CD1c-positive myeloid dendritic cell (primary cell): ENCODE measurements at regions not wholly inside any gene's neighbourhood (a gene's known extent, or its start where the extent isn't known, plus 50 kb on each side); places are given as distances from the start of the nearest gene placed in this dataset.
A peak's percentile ranks its signal among the peaks of the same experiment; 100 is the strongest.
"Not testable (repeated sequence)": the region's sequence is repeated elsewhere in the genome, so short reads cannot be mapped to it uniquely, and the experiment has no call there.

Experiments used
- DNase-seq: peaks from one replicate; pipeline ENCODE4 v3.0.0-alpha.2; 2016; ENCODE audit errors: extremely low spot score

DNA sequence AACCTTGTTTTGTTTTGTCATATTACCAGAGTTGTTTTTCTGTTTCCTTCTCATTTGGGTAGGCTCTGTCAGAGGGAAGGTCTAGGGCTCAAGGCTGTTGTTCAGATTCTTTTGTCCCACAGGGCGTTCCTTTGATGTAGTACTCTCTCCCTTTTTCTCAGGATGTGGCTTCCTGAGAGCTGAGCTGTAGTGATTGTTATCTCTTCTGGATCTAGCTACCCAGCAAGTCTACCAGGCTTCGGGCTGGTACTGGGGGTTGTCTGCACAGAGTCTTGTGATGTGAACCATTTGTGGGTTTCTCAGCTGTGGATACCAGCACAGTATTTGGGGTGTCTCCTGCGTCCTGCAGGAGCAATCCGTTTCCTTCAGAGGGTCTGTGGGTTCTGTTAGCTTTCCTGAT lies 74.2 kb upstream of the GNG12 start:
- DNase-seq, result not testable (repeated sequence)

DNA sequence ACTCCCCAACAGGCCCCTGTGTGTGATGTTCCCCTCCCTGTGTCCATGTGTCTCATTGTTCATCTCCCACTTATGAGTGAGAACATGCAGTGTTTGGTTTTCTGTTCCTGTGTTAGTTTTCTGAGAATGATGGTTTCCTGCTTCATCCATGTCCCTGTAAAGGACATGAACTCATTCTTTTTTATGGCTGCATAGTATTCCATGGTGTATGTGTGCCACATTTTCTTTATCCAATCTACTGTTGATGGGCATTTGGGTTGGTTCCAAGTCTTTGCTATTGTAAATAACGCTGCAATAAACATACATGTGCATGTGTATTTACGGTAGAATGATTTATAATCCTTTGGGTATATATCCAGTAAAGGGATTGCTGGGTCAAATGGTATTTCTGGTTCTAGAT lies 72.7 kb upstream of the GNG12 start:
- not testable (repeated sequence) for DNase-seq

DNA sequence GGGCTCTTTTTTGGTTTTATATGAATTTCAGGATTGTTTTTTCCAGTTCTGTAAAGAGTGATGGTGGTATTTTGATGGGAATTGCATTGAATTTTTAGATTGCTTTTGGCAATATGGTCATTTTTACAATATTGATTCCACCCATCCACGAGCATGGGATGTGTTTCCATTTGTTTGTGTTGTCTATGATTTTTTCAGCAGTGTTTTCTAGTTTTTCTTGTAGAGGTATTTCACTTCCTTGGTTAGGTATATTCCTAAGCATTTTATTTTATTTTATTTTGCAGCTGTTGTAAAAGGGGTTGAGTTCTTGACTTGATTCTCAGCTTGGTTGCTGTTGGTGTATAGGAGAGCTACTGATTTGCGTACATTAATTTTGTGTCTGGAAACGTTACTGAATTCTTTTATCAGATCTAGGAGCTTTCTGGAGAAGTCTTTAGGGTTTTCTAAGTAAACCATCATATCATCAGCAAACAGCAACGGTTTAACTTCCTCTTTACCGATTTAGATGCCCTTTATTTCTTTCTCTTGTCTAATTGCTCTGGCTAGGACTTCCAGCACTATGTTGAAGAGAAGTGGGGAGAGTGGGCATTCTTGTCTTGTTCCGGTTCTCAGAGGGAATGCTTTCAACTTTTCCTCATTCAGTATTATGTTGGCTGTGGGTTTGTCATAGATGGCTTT lies 69.4 kb upstream of the GNG12 start:
- not testable (repeated sequence) for DNase-seq

DNA sequence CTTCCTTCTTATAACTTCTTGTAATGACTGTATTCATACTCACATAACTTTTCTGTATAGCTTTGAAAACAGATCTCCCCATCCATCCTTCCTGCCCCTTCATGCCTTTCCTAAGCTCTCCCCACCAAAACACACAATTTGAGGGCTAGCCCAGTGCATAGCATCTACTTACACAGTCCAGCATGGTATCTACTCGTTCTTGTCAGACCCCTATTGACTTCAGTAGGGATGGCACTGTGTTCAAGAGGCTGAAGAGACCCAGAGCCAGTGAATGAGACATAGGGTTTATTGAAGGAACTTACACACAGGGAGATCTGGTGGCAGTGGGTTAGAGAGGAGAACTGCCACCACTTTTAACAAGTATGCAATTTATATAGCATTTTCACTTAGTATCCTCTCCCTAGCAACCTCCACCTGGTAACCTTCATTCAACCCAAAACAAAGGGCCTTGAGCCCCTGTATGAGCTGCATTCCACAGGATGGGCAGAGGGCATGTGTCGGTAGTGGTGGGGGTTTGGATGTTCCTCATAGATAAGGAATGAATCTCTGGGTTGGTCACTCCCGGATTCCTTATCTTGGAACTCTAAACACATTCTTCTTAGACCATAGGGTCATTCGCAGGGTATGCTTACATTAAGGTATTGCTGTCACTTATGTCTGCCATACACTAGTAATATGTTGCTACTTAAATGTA lies 64.9 kb upstream of the GNG12 start:
- no peak for DNase-seq

DNA sequence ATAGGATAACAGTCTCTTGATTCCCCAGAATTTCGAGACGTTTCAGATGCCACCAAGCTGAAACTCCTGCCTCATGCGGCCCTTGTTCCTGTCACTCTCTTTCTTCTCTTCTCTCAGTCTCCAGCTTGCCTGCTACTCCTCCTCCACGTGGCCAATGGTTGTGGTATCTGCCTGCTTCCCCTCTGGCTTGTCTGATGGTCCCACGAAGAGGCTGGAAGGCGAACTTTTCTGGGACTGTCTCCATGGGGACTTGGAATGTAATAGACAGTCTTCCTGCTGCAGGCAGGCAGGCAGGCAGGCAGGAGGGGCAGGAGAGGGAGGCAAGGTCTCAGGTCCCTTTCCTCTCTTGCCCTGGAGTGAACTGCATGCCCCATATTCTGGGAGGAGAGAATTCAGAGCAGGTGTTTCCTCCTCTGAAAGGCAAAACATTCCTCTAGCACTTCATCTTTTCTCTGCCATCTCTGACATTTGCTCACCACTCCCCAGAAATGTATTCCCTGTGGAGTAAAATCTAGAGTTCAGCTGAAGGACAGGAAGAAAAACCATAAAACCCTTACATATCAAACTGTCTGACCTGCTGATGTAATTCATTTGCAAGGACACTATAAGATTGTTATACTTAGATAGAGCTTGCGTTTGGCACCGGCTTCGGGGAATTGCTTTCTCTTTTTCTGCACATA lies 64.1 kb upstream of the GNG12 start:
- DNase-seq, result no peak

DNA sequence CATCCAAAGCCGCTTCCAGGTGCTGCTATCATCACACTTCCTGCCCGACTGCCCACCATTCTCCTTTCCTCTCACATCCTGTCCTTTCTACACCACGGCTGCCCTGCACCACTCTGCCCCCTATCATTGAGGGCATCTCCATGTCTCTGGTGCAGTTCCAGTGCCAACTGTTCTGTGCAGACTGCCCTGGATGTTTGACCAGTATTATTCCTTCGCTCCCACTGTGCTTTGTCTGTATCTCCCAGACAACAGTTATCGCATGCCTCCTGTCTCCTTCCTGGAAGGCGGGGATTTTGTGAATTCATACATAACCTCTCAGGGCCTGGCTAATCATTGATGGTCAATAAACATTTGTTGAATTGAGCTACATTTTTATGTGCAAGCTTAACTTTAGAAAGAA lies 63.6 kb upstream of the GNG12 start:
- no peak for DNase-seq

GRCh38 chr1:67894981-67895735 lies 61.9 kb upstream of the GNG12 start:
- DNase-seq, result no peak

DNA sequence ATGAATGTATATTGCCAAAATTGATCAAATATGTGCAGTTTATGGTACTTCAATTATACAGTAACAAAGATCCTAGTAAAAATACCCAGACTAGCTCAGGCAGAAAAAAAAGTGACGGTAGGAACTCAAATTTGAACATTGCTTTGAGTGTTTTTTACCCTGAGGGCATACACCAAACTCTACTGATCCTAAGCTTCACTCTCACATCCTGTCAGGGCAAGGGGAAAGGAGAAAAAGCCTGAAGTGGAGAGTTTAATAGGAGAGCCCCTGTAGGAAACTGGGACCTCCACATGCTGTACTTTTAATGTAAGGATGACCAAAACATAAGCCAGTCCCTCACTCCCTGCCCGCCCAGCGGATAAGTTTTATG lies 59.8 kb upstream of the GNG12 start:
- no peak for DNase-seq

DNA sequence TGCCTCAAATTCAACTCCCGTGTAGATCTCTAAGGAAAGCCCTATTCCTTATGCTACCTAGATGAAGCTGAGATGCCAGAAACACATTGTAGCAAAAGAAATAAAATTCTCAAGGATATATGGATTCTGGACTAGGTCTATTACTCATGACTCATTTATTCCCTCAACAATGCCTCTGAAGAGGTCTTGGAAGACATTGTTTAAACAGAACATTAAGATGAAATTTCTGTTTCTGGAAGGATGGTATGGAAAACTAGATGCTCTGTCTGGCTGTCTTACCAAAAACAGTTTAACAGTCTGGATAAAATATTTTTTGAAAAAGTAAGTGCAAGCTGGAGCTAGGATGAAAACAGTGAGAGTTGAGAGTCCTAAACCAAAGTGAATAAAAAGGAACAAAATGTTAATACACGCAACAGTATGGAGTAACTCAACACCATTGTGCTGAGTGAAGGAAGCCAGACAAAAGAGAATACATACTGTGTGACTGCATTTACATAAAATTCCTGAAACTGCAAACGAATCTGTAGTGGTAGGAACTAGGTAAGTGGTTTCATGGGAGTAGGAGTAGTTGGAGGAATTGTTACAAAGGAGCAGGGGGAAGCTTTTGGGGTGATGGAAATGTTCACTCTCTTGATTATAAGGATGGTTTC lies 59.3 kb upstream of the GNG12 start:
- no peak for DNase-seq

DNA sequence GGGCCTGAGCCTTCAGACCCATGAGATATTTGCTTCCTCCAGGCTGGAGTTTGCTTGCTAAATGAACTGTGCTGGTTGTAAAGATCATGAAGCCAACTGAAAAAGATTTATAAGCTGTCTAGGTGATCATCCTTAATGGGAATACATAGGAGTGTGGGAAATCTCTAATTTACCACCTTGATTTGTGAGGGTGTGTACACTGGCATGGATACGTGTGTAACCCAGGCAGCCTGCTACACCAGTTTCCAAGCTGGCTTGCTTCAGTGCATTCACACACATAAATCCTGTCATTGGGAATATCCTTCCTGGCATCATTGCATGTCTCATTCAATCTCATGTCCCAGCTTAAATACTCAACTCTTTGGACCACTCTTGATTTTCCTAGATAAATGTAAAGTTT lies 57.6 kb upstream of the GNG12 start:
- DNase-seq, result no peak

- DNase-seq, result peak; percentile 24
These were observed 56.8 kb upstream of the GNG12 start for GRCh38 chr1:67889953-67890567.

GRCh38 chr1:67889466-67889865 lies 56.2 kb upstream of the GNG12 start:
- DNase-seq, result no peak

DNA sequence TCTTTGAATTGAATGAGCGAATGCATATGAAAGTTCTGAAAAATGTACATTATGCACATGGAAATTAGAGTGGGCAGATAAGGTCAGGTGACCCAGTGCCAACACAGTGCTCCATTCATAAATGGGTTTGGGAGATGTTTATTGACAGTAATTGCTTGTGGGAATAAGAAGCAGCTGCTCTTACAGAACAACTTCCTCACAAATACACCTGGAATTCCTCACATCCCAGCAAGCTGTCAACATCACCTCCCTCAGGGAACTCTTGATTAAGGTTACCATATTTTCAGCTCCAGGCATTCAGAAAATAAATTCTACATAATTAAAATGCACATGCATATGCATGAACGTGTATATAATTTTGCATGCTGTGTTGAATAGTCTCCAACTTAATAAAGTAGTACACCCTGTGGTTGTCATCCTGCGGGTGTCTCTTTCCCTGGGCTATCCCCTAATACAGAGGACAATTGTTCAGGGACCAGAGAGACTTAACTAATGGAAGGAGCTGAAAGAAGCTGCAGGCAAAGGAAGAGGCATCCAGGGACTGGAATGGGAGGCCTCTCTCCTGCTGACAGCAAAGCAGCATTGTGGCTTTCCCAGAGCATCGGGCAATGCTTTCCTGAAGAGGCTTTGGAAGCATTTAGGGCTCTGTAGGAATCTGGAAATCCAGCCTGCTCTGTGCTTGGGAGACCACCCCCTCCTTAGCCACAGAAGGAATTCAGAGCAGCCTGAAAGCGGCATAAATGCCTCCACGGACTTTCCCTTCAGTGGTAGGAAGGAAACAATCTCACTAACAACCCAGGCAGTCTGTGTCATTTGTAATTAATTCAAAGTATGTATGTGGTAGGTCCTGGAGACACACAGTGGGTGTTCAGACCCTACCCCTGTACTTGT lies 55.2 kb upstream of the GNG12 start:
- DNase-seq, result no peak

DNA sequence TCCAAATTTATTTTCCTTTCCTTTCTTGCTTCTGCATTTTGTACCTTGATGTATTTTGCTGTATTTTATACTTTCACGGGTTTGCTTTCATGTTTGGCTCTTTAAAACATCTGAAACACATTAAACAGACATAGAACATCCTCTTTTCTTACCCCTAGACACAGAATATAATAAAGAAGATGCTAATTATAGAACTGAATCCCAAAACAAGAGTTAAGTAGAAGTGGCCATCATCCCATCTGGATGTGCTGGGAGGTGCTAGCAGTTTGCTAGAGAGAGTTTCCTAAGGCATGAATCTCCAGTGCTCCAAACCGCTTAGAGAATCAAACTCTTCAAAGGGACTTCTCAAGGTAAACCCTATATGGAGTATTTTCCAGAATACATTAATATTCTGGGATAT lies 53.9 kb upstream of the GNG12 start:
- DNase-seq, result no peak

- no peak for DNase-seq
These were observed 52.8 kb upstream of the GNG12 start for GRCh38 chr1:67886076-67886475.

- DNase-seq, result no peak
These were observed 49.8 kb upstream of the GNG12 start for GRCh38 chr1:67883069-67883468.
